ENCODE measurements at regions not wholly inside any gene's neighbourhood (a gene's known extent, or its start where the extent isn't known, plus 50 kb on each side); places are given as distances from the start of the nearest gene placed in this dataset.
"Not testable (repeated sequence)": the region's sequence is repeated elsewhere in the genome, so short reads cannot be mapped to it uniquely, and the experiment has no call there.

DNA sequence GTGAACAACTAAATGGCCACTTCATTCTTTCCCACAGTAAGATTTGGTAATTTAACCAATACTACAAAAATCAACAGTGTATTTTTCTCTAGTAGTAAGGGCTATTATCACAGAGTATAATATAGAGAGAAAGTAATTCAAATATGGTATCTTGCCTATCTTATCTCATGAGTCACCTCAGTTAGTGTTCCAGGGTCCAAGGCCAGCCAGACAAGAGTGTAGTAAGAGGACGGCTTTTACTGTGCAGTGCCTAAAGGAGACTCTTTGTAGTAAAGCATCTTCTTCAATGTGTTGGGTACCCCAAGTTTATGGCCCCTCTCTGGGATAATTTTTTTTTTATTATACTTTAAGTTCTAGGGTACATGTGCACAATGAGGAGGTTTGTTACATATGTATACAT lies 607.4 kb downstream of the PKHD1 start:
- CTCF ChIA-PET, result no interaction called here
- POLR2A ChIA-PET, result no interaction called here
- DNase-seq (ENCODE audit: extremely low spot score), result no peak
- TF ChIP-seq FOXK2 (IDR thresholded peaks at IDR 0.05) (no peak), SP1 (IDR thresholded peaks at IDR 0.05) (no peak), ARNT (IDR thresholded peaks at IDR 0.05) (no peak), LEF1 (IDR thresholded peaks at IDR 0.05; ENCODE audit: borderline replicate concordance) (no peak), FOXM1 (IDR thresholded peaks at IDR 0.05; ENCODE audit: borderline replicate concordance) (no peak), L3MBTL2 (conservative IDR thresholded peaks at IDR 0.05) (no peak), HDGF (IDR thresholded peaks at IDR 0.05; ENCODE audit: borderline replicate concordance) (no peak), SUZ12 (IDR thresholded peaks at IDR 0.05) (no peak), TARDBP (IDR thresholded peaks at IDR 0.05) (no peak), NFRKB (IDR thresholded peaks at IDR 0.05) (no peak), CTBP1 (IDR thresholded peaks at IDR 0.05; ENCODE audit: borderline replicate concordance) (no peak), ELF4 (IDR thresholded peaks at IDR 0.05) (no peak), BHLHE40 (IDR thresholded peaks at IDR 0.05; ENCODE audit: borderline replicate concordance) (no peak), FOXA1 (IDR thresholded peaks at IDR 0.05) (no peak), ZNF384 (IDR thresholded peaks at IDR 0.05) (no peak)
- TF ChIP-seq, protein P1, sequence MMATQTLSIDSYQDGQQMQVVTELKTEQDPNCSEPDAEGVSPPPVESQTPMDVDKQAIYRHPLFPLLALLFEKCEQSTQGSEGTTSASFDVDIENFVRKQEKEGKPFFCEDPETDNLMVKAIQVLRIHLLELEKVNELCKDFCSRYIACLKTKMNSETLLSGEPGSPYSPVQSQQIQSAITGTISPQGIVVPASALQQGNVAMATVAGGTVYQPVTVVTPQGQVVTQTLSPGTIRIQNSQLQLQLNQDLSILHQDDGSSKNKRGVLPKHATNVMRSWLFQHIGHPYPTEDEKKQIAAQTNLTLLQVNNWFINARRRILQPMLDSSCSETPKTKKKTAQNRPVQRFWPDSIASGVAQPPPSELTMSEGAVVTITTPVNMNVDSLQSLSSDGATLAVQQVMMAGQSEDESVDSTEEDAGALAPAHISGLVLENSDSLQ (IDR thresholded peaks at IDR 0.05), result no peak

DNA sequence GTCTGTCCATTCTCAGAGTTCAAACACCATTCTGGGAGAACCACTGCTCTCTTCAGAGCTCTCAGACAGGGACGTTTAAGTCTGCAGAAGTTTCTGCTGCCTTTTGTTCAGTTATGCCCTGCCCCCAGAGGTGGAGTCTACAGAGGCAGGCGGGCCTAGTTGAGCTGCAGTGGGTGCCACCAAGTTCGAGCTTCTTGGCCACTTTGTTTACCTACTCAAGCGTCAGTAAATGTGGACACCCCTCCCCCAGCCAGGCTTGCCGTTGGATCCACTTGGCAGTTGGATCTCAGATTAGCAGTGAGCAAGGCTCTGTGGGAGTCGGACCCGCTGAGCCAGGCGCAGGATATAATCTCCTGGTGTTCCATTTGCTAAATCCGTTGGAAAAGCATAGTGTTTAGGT lies 601.5 kb downstream of the PKHD1 start:
- CTCF ChIA-PET; POLR2A ChIA-PET; DNase-seq (ENCODE audit: extremely low spot score): not testable (repeated sequence)

GRCh38 chr6:51487937-51488336 lies 599.5 kb downstream of the PKHD1 start:
- no peak for TF ChIP-seq ARNT (IDR thresholded peaks at IDR 0.05)
- TF ChIP-seq ZNF384 (IDR thresholded peaks at IDR 0.05), result no peak
- no peak for TF ChIP-seq ELF4 (IDR thresholded peaks at IDR 0.05)
- TF ChIP-seq SUZ12 (IDR thresholded peaks at IDR 0.05), result no peak
- no peak for TF ChIP-seq HDGF (IDR thresholded peaks at IDR 0.05; ENCODE audit: borderline replicate concordance)
- no peak for TF ChIP-seq CTBP1 (IDR thresholded peaks at IDR 0.05; ENCODE audit: borderline replicate concordance)
- TF ChIP-seq FOXK2 (IDR thresholded peaks at IDR 0.05), result no peak
- no peak for TF ChIP-seq SP1 (IDR thresholded peaks at IDR 0.05)
- TF ChIP-seq NFRKB (IDR thresholded peaks at IDR 0.05), result no peak
- TF ChIP-seq BHLHE40 (IDR thresholded peaks at IDR 0.05; ENCODE audit: borderline replicate concordance), result no peak
- TF ChIP-seq FOXM1 (IDR thresholded peaks at IDR 0.05; ENCODE audit: borderline replicate concordance), result no peak
- ChIA-PET CTCF (no interaction called here), POLR2A (no interaction called here)
- DNase-seq (ENCODE audit: extremely low spot score), result no peak

DNA sequence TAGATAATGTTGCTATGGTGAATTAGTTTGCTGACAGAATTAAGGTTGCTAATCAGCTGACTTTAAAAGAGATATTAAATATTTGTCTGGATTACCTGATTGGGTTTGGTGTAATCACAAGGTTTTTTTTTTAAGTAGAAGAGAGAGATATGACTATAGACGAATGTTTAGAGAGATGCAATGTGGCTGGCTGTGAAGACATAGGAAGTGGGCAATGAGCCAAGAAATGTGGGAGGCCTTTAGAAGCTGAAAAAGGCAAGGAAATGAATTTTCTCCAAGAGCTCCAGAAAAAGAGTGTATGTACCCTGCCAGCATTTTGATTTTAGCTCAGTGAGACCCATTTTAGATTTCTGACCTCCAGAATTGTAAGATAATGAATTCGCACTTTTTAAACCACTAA lies 598.3 kb downstream of the PKHD1 start:
- CTCF ChIA-PET, result no interaction called here
- POLR2A ChIA-PET, result no interaction called here
- no peak for TF ChIP-seq CTBP1 (IDR thresholded peaks at IDR 0.05; ENCODE audit: borderline replicate concordance)
- TF ChIP-seq FOXA1 (IDR thresholded peaks at IDR 0.05), result no peak
- TF ChIP-seq HDGF (IDR thresholded peaks at IDR 0.05; ENCODE audit: borderline replicate concordance), result no peak
- no peak for TF ChIP-seq LEF1 (IDR thresholded peaks at IDR 0.05; ENCODE audit: borderline replicate concordance)
- DNase-seq (ENCODE audit: extremely low spot score), result no peak

- TF ChIP-seq FOXK2 (IDR thresholded peaks at IDR 0.05) (no peak), LEF1 (IDR thresholded peaks at IDR 0.05; ENCODE audit: borderline replicate concordance) (no peak), HDGF (IDR thresholded peaks at IDR 0.05; ENCODE audit: borderline replicate concordance) (no peak), ELF4 (IDR thresholded peaks at IDR 0.05) (no peak), FOXA1 (IDR thresholded peaks at IDR 0.05) (no peak), FOXM1 (IDR thresholded peaks at IDR 0.05; ENCODE audit: borderline replicate concordance) (no peak), NFRKB (IDR thresholded peaks at IDR 0.05) (no peak), BHLHE40 (IDR thresholded peaks at IDR 0.05; ENCODE audit: borderline replicate concordance) (no peak), SUZ12 (IDR thresholded peaks at IDR 0.05) (no peak), ARNT (IDR thresholded peaks at IDR 0.05) (no peak), TARDBP (IDR thresholded peaks at IDR 0.05) (no peak)
- ChIA-PET POLR2A (no interaction called here), CTCF (interaction anchor here (0.6 kb wide), 1 partner anchor 12 kb away, joined by 5 read pairs; no protein-coding TSS in a partner anchor)
- DNase-seq (ENCODE audit: extremely low spot score), result no peak
These were observed 597.3 kb downstream of the PKHD1 start for GRCh38 chr6:51490101-51490500.

GRCh38 chr6:51494342-51494741 lies 593.1 kb downstream of the PKHD1 start:
- CTCF ChIA-PET, result no interaction called here
- TF ChIP-seq L3MBTL2 (conservative IDR thresholded peaks at IDR 0.05), result no peak
- POLR2A ChIA-PET, result no interaction called here
- no peak for DNase-seq (ENCODE audit: extremely low spot score)

DNA sequence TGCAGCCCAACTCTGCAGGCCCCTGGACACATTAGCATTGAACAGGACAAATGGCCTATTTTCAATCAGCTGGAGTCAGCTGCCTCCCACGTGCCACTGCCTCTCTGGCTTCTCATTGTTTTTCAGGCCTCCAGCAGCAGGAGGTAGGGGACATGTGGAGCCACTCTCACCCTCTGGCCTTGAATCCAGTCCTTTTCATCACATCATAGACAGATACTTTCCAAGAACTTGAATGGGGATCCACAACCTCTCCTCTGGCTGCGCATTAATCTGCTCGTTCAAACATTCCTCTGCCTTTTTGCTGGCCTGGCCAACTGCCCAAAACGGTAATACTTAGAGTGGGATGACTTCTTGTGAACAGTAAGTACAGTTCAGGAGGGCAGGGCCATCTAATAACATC lies 592.3 kb downstream of the PKHD1 start:
- POLR2A ChIA-PET, result no interaction called here
- TF ChIP-seq SP1 (IDR thresholded peaks at IDR 0.05) (no peak), CTBP1 (IDR thresholded peaks at IDR 0.05; ENCODE audit: borderline replicate concordance) (no peak), ARNT (IDR thresholded peaks at IDR 0.05) (no peak), FOXK2 (IDR thresholded peaks at IDR 0.05) (no peak), LEF1 (IDR thresholded peaks at IDR 0.05; ENCODE audit: borderline replicate concordance) (no peak), FOXM1 (IDR thresholded peaks at IDR 0.05; ENCODE audit: borderline replicate concordance) (no peak), L3MBTL2 (conservative IDR thresholded peaks at IDR 0.05) (no peak), SUZ12 (IDR thresholded peaks at IDR 0.05) (no peak), FOXA1 (IDR thresholded peaks at IDR 0.05) (no peak), HDGF (IDR thresholded peaks at IDR 0.05; ENCODE audit: borderline replicate concordance) (no peak), ELF4 (IDR thresholded peaks at IDR 0.05) (no peak), BHLHE40 (IDR thresholded peaks at IDR 0.05; ENCODE audit: borderline replicate concordance) (no peak), ZNF384 (IDR thresholded peaks at IDR 0.05) (no peak), NFRKB (IDR thresholded peaks at IDR 0.05) (no peak), TARDBP (IDR thresholded peaks at IDR 0.05) (no peak)
- TF ChIP-seq, protein P1 (IDR thresholded peaks at IDR 0.05), result no peak
- DNase-seq (ENCODE audit: extremely low spot score), result no peak
- CTCF ChIA-PET, result no interaction called here
